Hepatocyte (in vitro differentiated cells): ENCODE measurements at regions not wholly inside any gene's neighbourhood (a gene's known extent, or its start where the extent isn't known, plus 50 kb on each side); places are given as distances from the start of the nearest gene placed in this dataset.

ENCODE experiments used
- CTCF ChIP-seq: fragments of 200-600 bp; sonication (generic); IDR thresholded peaks from 2 replicates; pipeline ENCODE4 v1.5.1; 2016; ENCODE audit warnings: antibody characterized with exemption, mild to moderate bottlenecking; ENCODE audit not compliant: poor library complexity
- EZH2 ChIP-seq: fragments of 200-600 bp; sonication (generic); IDR thresholded peaks from 2 replicates; pipeline ENCODE4 v1.6.1; 2016; ENCODE audit warnings: antibody characterized with exemption, mild to moderate bottlenecking, borderline replicate concordance
- EZH2phosphoT487 ChIP-seq: fragments of 200-600 bp; sonication (generic); IDR thresholded peaks from one replicate; pipeline ENCODE4 v1.6.1; 2018; ENCODE audit warnings: antibody characterized with exemption, mild to moderate bottlenecking, low read depth, moderate library complexity; ENCODE audit not compliant: unreplicated experiment, severe bottlenecking

GRCh38 chr2:60053791-60054190, 499.7 kb downstream of the BCL11A start:
- TF ChIP-seq CTCF (no peak), EZH2 (no peak), EZH2phosphoT487 (no peak)
